GM12891 (cell line): ENCODE measurements at regions not wholly inside any gene's neighbourhood (a gene's known extent, or its start where the extent isn't known, plus 50 kb on each side); places are given as distances from the start of the nearest gene placed in this dataset.

ENCODE experiments used
- DNase-seq: peaks from one replicate; pipeline ENCODE4 v3.0.0; 2011; ENCODE audit warnings: low spot score; ENCODE audit not compliant: insufficient read length
- FAIRE-seq: peaks from 2 replicates; lab custom pipeline; 2011; peaks lifted over from hg19 to GRCh38; lab: Jason Lieb, UNC
- PAX5 ChIP-seq: IDR thresholded peaks from 2 replicates; pipeline ENCODE4 v1.6.1; 2011; ENCODE audit warnings: low read length, moderate library complexity, mild to moderate bottlenecking; ENCODE audit not compliant: insufficient read depth, severe bottlenecking
- POLR2A ChIP-seq: IDR thresholded peaks from 2 replicates; pipeline ENCODE4 v1.6.1; 2011; ENCODE audit warnings: low read depth, low read length, control low read depth
- POLR2AphosphoS5 ChIP-seq: IDR thresholded peaks from 2 replicates; pipeline ENCODE4 v1.6.1; 2011; ENCODE audit warnings: low read depth, low read length, control low read depth
- POU2F2 ChIP-seq: IDR thresholded peaks from 2 replicates; pipeline ENCODE4 v1.6.1; 2011; ENCODE audit warnings: low read depth, mild to moderate bottlenecking, control low read depth, low read length, moderate library complexity
- SPI1 ChIP-seq: IDR thresholded peaks from 2 replicates; pipeline ENCODE4 v1.6.1; 2011; ENCODE audit warnings: low read depth, low read length, control low read depth
- TAF1 ChIP-seq: IDR thresholded peaks from 2 replicates; pipeline ENCODE4 v1.6.1; 2011; ENCODE audit warnings: low read depth, low read length, control low read depth

DNA sequence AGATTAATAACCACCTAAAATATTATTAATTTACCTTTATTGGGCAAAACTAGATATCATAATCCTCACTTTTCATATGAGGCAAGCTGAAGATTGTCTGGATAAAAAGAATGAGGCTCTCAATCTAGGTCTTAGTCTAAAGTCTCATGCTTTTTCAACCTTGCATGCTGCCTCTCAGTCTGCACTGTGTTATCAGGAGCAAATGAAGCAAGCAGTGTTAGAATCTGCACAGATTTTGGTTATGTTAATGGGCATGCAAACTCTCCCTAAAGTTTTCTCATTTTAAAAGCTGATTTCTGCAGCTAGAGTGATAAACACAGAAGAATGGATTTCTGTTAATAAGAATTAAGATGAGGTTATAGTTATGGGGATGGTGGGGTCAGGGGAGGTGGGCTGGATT is 350.7 kb upstream of the C11orf87 start:
- FAIRE-seq (no peak), DNase-seq (no peak)
- no peak for TF ChIP-seq SPI1
- no peak for TF ChIP-seq POLR2AphosphoS5
- TF ChIP-seq POU2F2: no peak
- no peak for TF ChIP-seq POLR2A
- no peak for TF ChIP-seq TAF1
- TF ChIP-seq PAX5: no peak

DNA sequence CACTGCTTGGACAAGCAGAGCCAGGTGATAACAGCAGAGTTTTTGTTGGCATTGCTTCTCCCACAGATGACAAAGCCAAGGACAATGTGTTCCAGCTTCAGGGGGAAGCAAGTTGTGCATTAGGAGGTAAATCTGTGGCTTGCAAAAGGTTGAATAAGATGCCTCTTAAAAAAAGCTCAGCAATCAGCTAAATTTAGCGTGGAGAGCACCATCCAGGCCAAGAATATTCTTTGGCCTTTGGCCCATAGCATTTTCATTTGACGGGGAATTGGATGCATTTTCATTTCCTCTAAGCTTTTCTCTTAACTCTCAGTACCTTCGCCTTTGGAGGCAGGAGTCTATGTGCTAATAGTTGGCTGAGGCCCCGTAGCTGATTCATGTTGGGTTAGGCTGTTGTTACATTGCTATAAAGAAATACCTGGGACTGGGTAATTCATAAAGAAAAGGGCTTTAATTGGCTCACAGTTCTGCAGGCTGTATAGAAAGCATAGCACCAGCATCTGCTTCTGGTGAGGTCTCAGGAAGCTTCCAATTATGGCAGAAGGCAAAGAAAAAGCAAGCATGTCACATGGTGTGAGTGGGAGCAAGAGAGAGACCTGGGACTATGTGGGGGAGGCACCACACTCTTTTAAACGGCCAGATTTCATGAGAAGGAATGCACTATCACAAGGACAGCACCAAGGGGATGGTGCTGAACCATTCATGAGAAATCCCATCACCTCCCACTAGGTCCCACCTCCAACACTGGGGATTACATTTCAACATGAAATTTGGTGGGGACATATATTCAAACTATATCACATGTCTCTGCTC is 350.1 kb upstream of the C11orf87 start:
- FAIRE-seq: no peak
- no peak for DNase-seq
- TF ChIP-seq POLR2AphosphoS5: no peak
- no peak for TF ChIP-seq SPI1
- no peak for TF ChIP-seq PAX5
- TF ChIP-seq TAF1: no peak
- no peak for TF ChIP-seq POLR2A
- no peak for TF ChIP-seq POU2F2

DNA sequence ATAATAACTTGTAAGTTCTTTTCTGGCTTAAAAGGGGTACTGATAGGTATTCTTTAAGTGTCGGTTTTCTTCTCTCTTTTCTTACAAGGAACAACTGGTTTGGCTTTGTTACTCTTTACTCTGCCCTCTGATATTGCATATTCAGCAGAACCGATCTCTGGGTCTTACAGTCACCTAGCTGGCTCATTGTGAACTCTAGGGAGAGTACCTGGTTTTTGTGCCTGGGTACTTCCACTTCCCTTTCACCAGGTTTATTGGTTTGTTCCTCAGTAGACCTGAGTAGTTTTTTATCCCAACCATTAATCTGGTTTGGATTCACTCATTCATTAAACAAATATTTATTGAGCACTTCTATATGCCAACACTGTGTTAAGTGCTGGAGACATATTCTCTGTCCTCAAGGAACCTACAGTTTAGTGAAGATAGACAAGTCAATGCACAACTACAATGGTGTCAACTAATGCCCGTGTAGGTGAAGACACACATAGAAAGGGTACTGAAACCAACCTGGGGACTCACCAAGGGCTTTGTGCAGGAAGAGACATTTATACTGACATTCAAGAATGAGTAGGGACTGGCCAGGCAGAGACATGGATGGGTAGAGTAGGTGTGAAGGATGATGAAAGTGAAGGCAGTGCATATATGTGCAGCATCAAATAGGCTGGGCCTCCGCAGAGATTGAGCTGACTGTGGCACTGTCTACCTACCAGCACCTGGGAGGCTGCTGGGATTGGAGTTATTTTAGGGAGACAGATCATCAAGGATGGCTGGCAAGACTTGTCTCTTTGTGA is 348.8 kb upstream of the C11orf87 start:
- TF ChIP-seq TAF1 (no peak), POLR2A (no peak), POU2F2 (no peak), POLR2AphosphoS5 (no peak), SPI1 (no peak), PAX5 (no peak)
- no peak for FAIRE-seq
- DNase-seq: no peak

DNA sequence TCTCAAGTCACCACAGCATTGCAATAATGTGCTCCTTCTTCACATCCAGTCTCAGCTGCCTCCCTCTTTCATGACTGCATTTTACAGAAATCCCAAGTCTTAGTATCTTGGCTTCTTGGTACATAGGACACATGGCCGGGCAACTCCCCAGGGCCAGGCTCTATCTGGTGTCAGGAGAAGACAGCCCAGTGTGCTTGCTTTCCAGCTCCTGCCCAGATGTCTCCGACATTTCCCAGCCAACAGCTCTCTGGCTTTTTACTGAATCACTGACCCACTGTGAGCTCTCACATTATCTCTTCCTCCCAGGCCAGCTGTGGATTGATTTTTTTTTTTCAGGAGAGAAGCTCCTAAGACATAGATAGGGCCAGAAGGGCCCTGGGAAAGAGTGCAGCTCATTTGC is 346.0 kb upstream of the C11orf87 start:
- DNase-seq: no peak
- no peak for TF ChIP-seq POLR2AphosphoS5
- FAIRE-seq: no peak

DNA sequence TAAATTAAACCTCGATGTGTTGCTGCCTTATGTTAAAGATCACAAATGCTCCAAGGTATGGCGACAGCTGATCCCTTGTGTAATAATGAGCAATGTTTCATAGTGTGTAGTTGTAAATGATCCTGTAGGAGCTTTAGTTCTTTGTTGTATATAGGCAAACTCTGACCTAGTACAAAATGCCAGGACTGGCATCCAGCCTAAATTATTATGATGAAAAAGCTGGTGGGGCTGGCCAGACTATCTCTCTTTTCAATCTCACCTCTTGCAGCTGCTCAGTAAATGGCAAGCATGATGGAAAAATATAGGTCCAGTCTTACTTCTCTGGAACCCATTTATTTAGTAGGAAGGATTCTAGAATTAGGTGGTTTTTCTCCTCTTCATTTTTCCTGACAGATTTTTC is 345.1 kb upstream of the C11orf87 start:
- FAIRE-seq: no peak
- TF ChIP-seq PAX5: no peak
- TF ChIP-seq POLR2AphosphoS5: no peak
- no peak for TF ChIP-seq TAF1
- TF ChIP-seq POU2F2: no peak
- TF ChIP-seq POLR2A: no peak
- no peak for TF ChIP-seq SPI1
- no peak for DNase-seq

DNA sequence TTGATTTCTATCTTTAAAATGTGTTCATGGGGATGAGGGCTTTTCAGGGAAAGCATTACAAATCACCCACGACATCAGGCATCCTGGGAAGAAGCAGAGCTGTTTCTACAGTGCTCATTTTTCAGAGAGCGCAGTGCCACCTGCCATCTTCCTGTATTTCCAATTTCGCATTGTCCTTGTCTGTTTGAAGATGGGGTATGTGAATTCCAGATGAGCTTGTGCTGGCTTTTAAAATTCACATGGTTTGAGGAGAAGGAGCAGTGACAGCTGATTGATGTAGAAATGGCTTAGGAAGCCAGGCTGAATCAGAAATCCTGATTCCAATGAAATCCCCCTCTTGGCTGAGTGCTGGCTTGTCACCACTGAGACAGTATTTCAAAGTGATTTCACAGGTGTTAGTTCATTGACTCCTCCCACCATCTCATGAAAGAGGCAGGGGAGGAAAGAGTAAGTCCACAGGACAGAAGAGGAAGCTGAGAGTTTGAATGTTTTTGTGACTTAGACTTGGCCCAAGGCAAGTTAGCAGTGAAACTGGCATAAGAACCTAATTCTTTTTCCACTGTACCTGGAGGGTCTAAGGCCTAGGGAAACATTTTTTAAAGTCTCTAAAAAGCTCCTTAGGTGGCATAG is 344.6 kb upstream of the C11orf87 start:
- TF ChIP-seq POLR2AphosphoS5 (no peak), POU2F2 (no peak), PAX5 (no peak), POLR2A (no peak), TAF1 (no peak), SPI1 (no peak)
- no peak for FAIRE-seq
- DNase-seq: no peak

DNA sequence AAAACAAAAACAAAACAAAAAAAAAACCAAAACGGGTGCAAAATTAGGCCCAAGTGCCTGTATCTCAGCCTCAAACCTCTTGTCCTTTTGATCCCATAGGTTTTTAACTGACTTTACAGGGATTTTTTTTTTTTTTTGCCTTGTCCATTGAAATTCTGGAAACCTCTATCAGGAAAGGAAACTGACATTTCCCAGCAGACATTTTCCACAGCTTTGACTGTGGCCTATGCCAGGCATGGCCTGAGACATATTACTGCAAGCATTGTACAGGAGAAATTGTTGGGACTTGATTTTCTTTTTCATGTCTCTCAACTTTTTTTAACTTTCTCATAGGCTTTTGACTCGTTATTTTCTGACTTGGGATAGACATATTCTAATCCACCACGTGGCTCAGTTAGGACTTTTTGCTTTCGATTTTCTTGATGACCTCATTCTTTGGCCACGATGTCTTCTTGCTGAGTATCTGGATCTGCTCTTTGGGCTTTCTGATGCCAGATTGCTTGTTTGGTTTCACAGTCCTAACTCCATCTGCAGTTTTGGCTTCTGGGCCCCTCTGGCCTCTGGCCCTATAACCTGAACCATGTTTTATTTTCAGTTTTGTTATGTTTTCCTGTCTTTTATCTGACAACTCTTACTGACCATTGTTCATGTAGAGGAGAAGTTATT is 336.1 kb upstream of the C11orf87 start:
- no peak for DNase-seq
- TF ChIP-seq PAX5 (no peak), POU2F2 (no peak), TAF1 (no peak), POLR2AphosphoS5 (no peak), SPI1 (no peak), POLR2A (no peak)
- no peak for FAIRE-seq

DNA sequence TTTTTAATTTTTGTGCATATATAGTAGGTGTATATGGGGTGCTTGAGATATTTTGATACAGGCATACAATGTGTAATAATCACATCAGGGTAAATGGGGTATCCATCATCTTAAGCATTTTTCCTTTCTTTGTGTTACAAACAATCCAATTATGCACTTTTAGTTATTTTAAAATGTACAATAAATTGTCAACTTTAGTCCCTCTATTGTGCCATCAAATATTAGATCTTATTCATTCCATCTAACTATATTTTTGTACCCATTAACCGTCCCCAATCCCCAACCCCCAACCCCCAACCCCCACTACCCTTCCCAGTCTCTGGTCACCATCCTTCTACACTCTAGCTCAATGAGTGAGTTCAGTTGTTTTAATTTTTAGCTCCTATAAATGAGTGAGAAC is 335.1 kb upstream of the C11orf87 start:
- no peak for DNase-seq
- TF ChIP-seq TAF1 (no peak), POLR2AphosphoS5 (no peak), PAX5 (no peak)
- FAIRE-seq: no peak

DNA sequence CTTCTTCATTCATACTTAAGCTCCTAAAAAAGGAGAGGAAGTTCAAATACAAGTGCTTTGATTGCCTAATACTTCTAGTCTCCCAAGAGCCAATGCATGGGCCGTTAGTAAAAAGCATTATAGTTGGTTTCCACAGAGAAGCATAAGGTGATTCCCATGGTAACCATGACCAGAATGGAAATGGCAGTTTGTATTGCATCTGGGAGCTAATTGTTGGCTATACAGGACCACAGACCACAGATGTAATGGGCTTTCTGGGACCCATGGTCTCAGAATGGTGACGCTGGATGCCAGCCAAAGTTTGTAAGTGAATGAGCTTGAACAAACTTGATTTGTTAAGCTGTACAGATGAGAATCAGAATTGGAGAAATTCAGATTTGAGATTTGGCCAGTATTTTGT is 333.9 kb upstream of the C11orf87 start:
- TF ChIP-seq POLR2A: no peak
- TF ChIP-seq PAX5: no peak
- no peak for FAIRE-seq
- no peak for DNase-seq

DNA sequence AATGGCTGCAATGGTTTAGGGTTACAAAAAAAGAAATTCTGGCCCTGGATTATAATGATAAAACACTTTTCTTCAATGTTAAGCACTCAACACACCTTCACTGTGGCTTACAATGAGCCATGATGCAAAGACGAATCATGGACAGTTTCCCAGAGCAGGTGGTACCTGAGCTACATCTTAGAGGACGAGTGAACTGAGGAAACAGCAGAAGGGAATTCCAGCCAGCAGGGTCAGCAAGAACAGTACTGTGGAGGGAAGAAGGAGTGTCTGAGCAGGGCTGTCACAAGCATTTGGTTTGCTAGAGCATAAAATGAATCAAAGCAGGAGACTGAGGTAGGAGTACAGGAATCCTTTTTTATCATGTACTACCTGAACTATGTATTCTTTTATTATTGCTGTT is 332.8 kb upstream of the C11orf87 start:
- TF ChIP-seq POLR2A: no peak
- no peak for TF ChIP-seq PAX5
- no peak for TF ChIP-seq POU2F2
- TF ChIP-seq TAF1: no peak
- TF ChIP-seq SPI1: no peak
- no peak for TF ChIP-seq POLR2AphosphoS5
- FAIRE-seq (no peak), DNase-seq (no peak)
